ENCODE measurements at regions not wholly inside any gene's neighbourhood (a gene's known extent, or its start where the extent isn't known, plus 50 kb on each side); places are given as distances from the start of the nearest gene placed in this dataset.
"Not testable (repeated sequence)": the region's sequence is repeated elsewhere in the genome, so short reads cannot be mapped to it uniquely, and the experiment has no call there.

- Mint-ChIP-seq H3K27me3 (peaks cover 2% of the 10 kb centered on the region), H3K4me3 (no peak overlapping the region), H3K36me3 (ENCODE audit: low read depth) (no peaks in the 10 kb centered on the region), H3K27ac (no peak overlapping the region), H3K4me1 (no peaks in the 10 kb centered on the region), H3K9me3 (no peaks in the 10 kb centered on the region)
- DNase-seq: peak; percentile 60
- ATAC-seq: peak; percentile 69
These were observed 344.0 kb downstream of the PIK3C3 start for GRCh38 chr18:42298759-42299675.

GRCh38 chr18:42305869-42306593 lies 351.0 kb downstream of the PIK3C3 start:
- Mint-ChIP-seq H3K36me3 (ENCODE audit: low read depth) (no peaks in the 10 kb centered on the region), H3K4me1 (peaks cover 1% of the 10 kb centered on the region), H3K27ac (no peak overlapping the region), H3K27me3 (no peaks in the 10 kb centered on the region), H3K9me3 (no peaks in the 10 kb centered on the region), H3K4me3 (no peak overlapping the region)
- no peak for DNase-seq
- ATAC-seq: no peak

- H3K27me3 Mint-ChIP-seq: no peaks in the 10 kb centered on the region
These were observed 351.6 kb downstream of the PIK3C3 start for GRCh38 chr18:42306594-42306980.

GRCh38 chr18:42310956-42311355 lies 355.9 kb downstream of the PIK3C3 start:
- Mint-ChIP-seq H3K27me3 (no peaks in the 10 kb centered on the region), H3K27ac (no peak overlapping the region), H3K4me1 (no peaks in the 10 kb centered on the region), H3K9me3 (no peaks in the 10 kb centered on the region), H3K36me3 (ENCODE audit: low read depth) (no peaks in the 10 kb centered on the region), H3K4me3 (no peak overlapping the region)
- ATAC-seq: no peak
- DNase-seq: no peak

More at GRCh38 chr18:42306594-42306980, 351.6 kb downstream of the PIK3C3 start:
- ATAC-seq: no peak
- Mint-ChIP-seq H3K4me1 (peaks cover 1% of the 10 kb centered on the region), H3K4me3 (no peak overlapping the region), H3K9me3 (no peaks in the 10 kb centered on the region), H3K36me3 (ENCODE audit: low read depth) (no peaks in the 10 kb centered on the region), H3K27ac (no peak overlapping the region)
- DNase-seq: no peak

DNA sequence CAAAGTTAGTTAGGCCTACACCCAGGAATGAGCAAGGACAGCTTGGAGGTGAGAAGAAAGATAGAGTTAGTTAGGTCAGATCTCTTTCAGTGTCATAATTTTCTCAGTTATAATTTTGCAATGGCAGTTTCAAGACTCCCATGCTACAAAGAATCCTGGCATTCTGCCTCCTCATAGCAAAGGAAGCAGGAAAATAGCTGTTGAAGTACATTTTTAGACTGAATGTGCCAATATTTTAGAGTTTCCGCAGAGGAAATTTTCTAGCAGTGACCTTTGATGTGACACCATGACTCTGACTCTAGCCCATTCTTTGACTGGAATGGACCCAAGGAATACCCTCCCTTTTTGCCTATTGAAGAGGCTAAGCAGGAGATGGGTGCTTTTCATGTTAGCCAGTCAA lies 371.7 kb downstream of the PIK3C3 start:
- no peak for DNase-seq
- H3K9me3 Mint-ChIP-seq: no peaks in the 10 kb centered on the region
- no peaks in the 10 kb centered on the region for H3K36me3 Mint-ChIP-seq (ENCODE audit: low read depth)
- H3K4me3 Mint-ChIP-seq: no peak overlapping the region
- H3K4me1 Mint-ChIP-seq: no peaks in the 10 kb centered on the region
- no peak for ATAC-seq
- no peak overlapping the region for H3K27ac Mint-ChIP-seq
- H3K27me3 Mint-ChIP-seq: peaks cover 1% of the 10 kb centered on the region

- ATAC-seq: no peak
- no peaks in the 10 kb centered on the region for H3K9me3 Mint-ChIP-seq
- DNase-seq: no peak
- H3K27ac Mint-ChIP-seq: no peak overlapping the region
- no peaks in the 10 kb centered on the region for H3K36me3 Mint-ChIP-seq (ENCODE audit: low read depth)
- H3K4me1 Mint-ChIP-seq: no peaks in the 10 kb centered on the region
- no peak overlapping the region for H3K4me3 Mint-ChIP-seq
- H3K27me3 Mint-ChIP-seq: no peaks in the 10 kb centered on the region
These were observed 373.9 kb downstream of the PIK3C3 start for GRCh38 chr18:42328931-42329330.

GRCh38 chr18:42330296-42330695 lies 375.3 kb downstream of the PIK3C3 start:
- DNase-seq: no peak
- Mint-ChIP-seq H3K27me3 (no peaks in the 10 kb centered on the region), H3K36me3 (ENCODE audit: low read depth) (no peaks in the 10 kb centered on the region), H3K9me3 (no peaks in the 10 kb centered on the region), H3K27ac (no peak overlapping the region), H3K4me3 (no peak overlapping the region), H3K4me1 (no peaks in the 10 kb centered on the region)
- no peak for ATAC-seq

DNA sequence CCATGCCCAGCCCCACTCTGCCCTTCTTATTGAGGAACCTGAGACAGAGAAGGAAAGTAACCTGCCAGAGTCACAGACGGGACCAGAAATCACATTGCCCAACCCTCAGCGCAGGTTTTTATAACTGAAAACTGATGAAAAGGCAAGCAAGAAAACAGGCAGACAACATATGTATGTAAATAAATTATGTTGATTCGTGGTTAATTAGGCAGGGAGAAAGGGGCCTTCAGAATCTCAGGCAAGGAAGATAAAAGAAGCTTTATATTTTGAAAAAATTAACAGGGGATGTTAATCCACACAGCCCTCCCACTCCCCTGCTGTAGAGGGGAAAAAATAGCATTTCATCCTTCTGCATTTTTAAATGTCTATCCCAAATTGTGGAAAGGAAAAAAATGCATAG lies 378.5 kb downstream of the PIK3C3 start:
- Mint-ChIP-seq H3K27me3 (no peaks in the 10 kb centered on the region), H3K9me3 (peaks cover 8% of the 10 kb centered on the region), H3K36me3 (ENCODE audit: low read depth) (no peaks in the 10 kb centered on the region), H3K4me1 (no peaks in the 10 kb centered on the region), H3K27ac (no peak overlapping the region), H3K4me3 (no peak overlapping the region)
- DNase-seq (no peak), ATAC-seq (no peak)

DNA sequence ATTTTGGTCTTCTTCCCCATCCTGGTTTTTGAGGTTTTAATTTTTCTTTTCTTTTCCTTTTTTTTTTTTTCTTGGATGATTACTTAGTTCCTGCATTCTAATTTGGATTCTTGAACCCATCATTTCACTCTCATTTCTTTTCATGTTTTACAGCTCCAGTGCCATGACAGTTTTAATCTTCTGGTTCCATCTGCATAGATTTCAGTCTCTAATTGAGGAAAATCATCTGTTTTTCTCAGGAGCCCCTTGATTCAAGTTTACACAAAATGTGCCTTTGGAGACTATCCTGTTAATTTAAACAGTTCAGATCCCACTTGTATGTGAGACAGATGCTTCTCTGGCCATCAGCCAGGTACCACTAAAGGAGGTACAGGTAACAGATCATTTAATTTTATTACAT lies 379.9 kb downstream of the PIK3C3 start:
- H3K9me3 Mint-ChIP-seq: peaks cover 8% of the 10 kb centered on the region
- no peaks in the 10 kb centered on the region for H3K27me3 Mint-ChIP-seq
- H3K4me1 Mint-ChIP-seq: no peaks in the 10 kb centered on the region
- no peak overlapping the region for H3K27ac Mint-ChIP-seq
- ATAC-seq (no peak), DNase-seq (no peak)
- H3K36me3 Mint-ChIP-seq (ENCODE audit: low read depth): no peaks in the 10 kb centered on the region
- no peak overlapping the region for H3K4me3 Mint-ChIP-seq

DNA sequence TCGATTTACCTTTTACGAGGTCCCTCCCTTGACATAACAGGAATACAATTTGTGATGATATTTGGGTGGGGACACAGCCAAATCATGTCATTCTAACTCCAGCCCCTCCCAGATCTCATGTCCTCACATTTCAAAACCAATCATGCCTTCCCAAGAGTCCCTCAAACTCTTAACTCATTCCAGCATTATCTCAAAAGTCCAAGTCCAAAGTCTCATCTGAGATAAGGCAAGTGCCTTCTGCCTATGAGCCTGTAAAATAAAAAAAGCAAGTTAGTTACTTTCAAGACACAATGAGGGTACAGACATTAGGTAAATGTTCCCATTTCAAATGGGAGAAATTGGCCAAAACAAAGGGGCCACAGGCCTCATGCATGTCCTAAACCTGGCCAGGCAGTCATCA lies 381.1 kb downstream of the PIK3C3 start:
- Mint-ChIP-seq H3K27ac (no peak overlapping the region), H3K4me3 (no peak overlapping the region), H3K9me3 (peaks cover 8% of the 10 kb centered on the region), H3K27me3 (no peaks in the 10 kb centered on the region), H3K4me1 (no peaks in the 10 kb centered on the region), H3K36me3 (ENCODE audit: low read depth) (no peaks in the 10 kb centered on the region)
- DNase-seq: no peak
- ATAC-seq: no peak

DNA sequence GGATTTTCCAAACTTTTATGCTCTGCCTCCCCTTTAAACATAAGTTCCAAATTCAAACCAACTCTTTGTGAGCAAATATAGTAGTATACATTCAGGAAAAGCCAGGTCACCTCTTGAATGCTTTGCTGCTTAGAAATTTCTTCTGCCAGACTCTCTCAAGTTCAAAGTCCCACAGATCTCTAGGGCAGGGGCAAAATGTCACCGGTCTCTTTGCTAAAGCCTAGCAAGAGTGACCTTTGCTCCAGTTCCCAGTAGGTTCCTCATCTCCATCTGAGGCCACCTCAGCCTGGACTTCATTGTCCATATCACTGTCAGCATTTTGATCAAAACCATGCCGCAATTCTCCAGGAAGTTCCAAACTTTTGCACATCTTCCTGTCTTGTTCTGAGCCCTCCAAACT lies 382.3 kb downstream of the PIK3C3 start:
- not testable (repeated sequence) for DNase-seq; H3K36me3 Mint-ChIP-seq (ENCODE audit: low read depth); H3K4me3 Mint-ChIP-seq; H3K27ac Mint-ChIP-seq; H3K4me1 Mint-ChIP-seq; H3K27me3 Mint-ChIP-seq; ATAC-seq; H3K9me3 Mint-ChIP-seq

- Mint-ChIP-seq H3K4me3 (no peak overlapping the region), H3K27me3 (no peaks in the 10 kb centered on the region), H3K36me3 (ENCODE audit: low read depth) (no peaks in the 10 kb centered on the region), H3K4me1 (no peaks in the 10 kb centered on the region), H3K9me3 (peaks cover 8% of the 10 kb centered on the region), H3K27ac (no peak overlapping the region)
- ATAC-seq (no peak), DNase-seq (no peak)
These were observed 383.6 kb downstream of the PIK3C3 start for GRCh38 chr18:42338683-42339082.

- no peak overlapping the region for H3K4me3 Mint-ChIP-seq
- H3K4me1 Mint-ChIP-seq: no peaks in the 10 kb centered on the region
- no peaks in the 10 kb centered on the region for H3K27me3 Mint-ChIP-seq
- ATAC-seq (no peak), DNase-seq (no peak)
- H3K27ac Mint-ChIP-seq: no peak overlapping the region
- peaks cover 8% of the 10 kb centered on the region for H3K9me3 Mint-ChIP-seq
- no peaks in the 10 kb centered on the region for H3K36me3 Mint-ChIP-seq (ENCODE audit: low read depth)
These were observed 384.3 kb downstream of the PIK3C3 start for GRCh38 chr18:42339372-42339771.

DNA sequence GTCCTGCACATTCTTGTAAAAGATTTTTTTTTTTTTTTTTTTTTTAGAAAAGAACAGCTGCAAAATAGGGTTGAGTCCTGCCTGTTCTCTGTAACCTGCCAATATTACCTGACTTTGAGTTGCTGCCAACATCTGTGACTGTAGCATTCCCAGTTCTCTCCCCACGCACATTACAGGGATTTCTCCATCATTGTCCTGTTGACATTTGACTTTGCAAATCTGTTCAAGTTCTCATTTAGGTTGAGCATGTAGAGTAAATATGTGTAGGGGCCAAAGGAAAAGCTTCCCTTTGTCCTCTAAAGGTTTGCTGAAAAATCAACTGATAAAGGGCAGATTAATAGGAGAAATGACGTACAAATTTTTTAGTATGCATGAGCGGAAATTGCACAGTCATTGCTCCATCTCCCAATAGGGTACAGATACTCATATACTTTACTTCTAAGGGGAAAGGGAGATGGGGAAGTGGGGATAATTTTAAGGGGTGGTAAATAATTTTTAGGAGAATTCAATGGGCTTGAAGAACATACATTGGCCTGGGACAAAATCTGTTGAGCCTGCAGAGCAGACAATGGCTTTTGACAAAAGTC lies 385.5 kb downstream of the PIK3C3 start:
- ATAC-seq: no peak
- no peak for DNase-seq
- Mint-ChIP-seq H3K9me3 (peaks cover 8% of the 10 kb centered on the region), H3K27ac (no peak overlapping the region), H3K36me3 (ENCODE audit: low read depth) (no peaks in the 10 kb centered on the region), H3K4me1 (no peaks in the 10 kb centered on the region), H3K4me3 (no peak overlapping the region), H3K27me3 (no peaks in the 10 kb centered on the region)

GRCh38 chr18:42341423-42341822 lies 386.4 kb downstream of the PIK3C3 start:
- Mint-ChIP-seq H3K27ac (no peak overlapping the region), H3K4me3 (no peak overlapping the region), H3K36me3 (ENCODE audit: low read depth) (no peaks in the 10 kb centered on the region), H3K9me3 (peaks cover 8% of the 10 kb centered on the region), H3K4me1 (no peaks in the 10 kb centered on the region), H3K27me3 (no peaks in the 10 kb centered on the region)
- DNase-seq (no peak), ATAC-seq (no peak)

Measured in activated naive CD8-positive, alpha-beta T cell treated with anti-CD3 and anti-CD28 coated beads, Interleukin-2, amount 50 U/mL, for 24 hours (primary cell).